Stromal cell of bone marrow (primary cell): ENCODE measurements at regions not wholly inside any gene's neighbourhood (a gene's known extent, or its start where the extent isn't known, plus 50 kb on each side); places are given as distances from the start of the nearest gene placed in this dataset.

Experiments used
- DNase-seq: peaks from one replicate; pipeline ENCODE4 v3.0.0-alpha.2; 2012; ENCODE audit warnings: low read depth

DNA sequence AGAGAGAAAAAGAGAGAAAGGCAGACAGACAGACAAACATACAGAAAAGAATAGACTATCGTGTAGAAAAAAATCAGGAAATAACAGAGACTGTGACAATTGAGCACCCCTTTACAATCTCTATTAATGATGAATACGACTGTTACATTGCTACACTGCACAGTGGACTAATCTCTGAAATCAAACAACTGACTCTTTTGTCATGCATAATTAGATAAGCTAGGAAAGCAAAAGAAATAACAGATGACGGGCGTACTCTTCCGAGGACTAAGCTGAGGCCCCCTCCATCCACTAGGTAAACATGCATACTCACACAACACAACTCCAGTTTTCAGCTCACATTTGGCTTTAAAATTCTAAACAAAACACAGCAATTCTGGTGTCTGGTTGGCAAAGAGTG, 267.0 kb downstream of the NOL4 start:
- no peak for DNase-seq

GRCh38 chr18:33951031-33951430, 273.7 kb downstream of the NOL4 start:
- DNase-seq: peak; percentile 9

GRCh38 chr18:33946336-33946735, 278.4 kb downstream of the NOL4 start:
- no peak for DNase-seq

DNA sequence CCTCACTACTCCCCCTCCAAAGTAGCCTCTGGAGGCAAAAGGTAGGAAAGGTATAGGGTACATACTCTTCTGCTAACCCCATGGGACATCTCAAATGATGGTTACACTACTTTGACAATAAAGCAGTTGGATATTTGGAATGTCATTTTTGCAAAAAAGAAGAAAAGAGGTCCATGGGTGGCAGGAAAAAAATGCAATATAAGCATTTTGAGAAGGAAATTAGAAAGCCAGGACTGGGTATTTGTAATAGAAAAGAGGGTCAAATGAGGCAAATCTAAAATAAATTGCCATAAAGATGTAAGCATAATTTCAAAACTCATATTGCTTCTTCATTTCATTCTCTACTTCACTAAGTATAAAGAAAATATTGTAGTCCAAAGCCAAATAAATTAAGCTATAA, 280.2 kb downstream of the NOL4 start:
- no peak for DNase-seq

DNA sequence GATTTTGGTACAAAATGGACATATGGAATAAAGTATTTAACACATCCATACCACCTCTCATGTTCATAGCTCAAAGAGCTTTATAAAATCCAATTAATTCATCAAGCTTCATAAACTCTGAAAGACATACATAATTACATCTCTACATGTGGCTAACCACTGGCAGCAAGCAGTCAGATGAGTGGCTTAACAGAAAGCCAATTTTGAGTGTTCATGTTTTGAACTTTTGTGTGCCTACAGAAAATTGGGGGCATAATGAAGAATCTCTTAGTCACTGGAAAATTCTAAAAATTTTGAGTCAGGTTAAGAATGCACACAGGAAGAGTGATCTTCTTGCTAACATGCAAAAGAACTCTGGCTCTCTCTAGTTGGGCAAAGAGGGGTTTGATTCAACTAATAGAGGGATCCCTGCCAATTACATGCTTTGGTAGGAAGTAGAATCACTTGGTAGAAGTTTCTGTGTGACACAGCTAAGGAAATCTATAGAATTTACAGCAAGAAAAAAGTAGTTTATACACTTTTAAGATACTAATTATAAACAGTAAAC, 287.4 kb downstream of the NOL4 start:
- DNase-seq: no peak

DNA sequence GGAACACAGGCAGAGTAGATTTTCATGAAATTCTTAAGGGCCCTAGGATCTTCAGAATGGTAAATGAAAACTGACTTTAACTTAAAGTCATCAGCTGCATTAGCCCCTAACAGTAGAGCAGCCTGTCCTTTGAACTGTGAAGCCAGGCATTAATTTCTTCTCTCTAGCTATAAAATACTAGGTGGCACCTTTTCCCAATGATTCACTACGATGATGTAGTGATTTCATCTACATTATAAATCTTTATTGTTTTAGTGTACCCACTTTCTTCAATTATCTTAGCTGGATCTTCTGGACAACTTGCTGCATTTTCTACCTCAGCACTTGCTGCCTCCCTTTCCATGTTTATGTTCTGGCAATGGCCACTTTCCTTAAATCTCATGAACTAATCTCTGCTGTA, 290.5 kb downstream of the NOL4 start:
- DNase-seq: no peak

- peak; percentile 56 for DNase-seq
These were observed 296.5 kb downstream of the NOL4 start for GRCh38 chr18:33928231-33928630.

- no peak for DNase-seq
These were observed 300.1 kb downstream of the NOL4 start for GRCh38 chr18:33924576-33924975.

GRCh38 chr18:33923980-33924379, 300.7 kb downstream of the NOL4 start:
- no peak for DNase-seq

- DNase-seq: no peak
These were observed 306.1 kb downstream of the NOL4 start for GRCh38 chr18:33918571-33918970.

- DNase-seq: no peak
These were observed 308.5 kb downstream of the NOL4 start for GRCh38 chr18:33916200-33916599.

- no peak for DNase-seq
These were observed 310.3 kb downstream of the NOL4 start for GRCh38 chr18:33914399-33914798.

DNA sequence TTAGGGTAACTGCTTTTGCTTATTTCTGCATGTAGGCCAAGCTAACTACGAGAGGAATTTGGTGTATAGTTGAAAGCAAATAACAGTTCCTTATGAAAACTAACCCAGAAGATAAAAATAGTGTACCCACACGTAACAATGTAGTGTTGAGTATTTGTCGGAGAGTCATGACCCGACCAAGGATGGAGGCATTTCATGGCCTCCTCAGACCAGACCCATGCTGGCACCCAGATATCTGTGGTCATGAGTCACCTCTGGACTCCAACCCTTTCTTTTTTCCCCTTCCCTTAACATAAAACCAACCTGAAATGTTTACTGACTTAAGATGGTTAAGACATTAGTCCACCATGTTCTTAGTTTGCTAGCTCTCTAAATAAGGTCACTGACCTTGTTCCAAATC, 318.7 kb downstream of the NOL4 start:
- DNase-seq: no peak

DNA sequence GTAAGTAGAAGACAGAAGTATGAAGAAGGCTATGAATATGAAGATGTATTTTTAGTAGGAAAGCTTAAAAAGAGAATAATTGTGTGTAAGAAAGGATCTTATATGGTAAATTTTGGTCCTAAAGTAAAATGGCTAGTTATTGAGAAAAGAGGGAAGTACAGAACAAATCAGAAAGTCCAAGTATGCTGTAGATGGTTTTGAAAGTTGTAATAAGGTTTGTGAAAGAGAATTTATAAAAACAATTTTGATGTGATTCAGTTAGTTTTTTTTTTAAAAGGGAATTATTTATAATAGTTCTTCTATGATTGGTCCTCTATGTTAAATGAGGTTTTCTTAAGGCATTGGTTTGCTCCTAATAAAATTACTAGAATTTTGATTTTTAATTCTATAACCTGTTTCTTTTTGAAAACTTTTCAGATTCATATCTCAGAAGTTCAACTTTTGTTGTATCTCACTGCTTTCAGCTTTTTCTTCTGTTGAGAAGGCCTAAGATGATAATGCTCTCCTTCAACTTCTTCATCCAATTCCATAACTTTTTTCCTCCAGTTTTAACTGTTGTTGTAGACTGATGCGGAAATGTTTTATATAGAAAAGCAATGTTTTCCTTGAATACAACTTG, 322.7 kb downstream of the NOL4 start:
- no peak for DNase-seq

GRCh38 chr18:33900638-33901037, 322.6 kb downstream of the ASXL3 start:
- no peak for DNase-seq

GRCh38 chr18:33898427-33898826, 320.4 kb downstream of the ASXL3 start:
- no peak for DNase-seq

DNA sequence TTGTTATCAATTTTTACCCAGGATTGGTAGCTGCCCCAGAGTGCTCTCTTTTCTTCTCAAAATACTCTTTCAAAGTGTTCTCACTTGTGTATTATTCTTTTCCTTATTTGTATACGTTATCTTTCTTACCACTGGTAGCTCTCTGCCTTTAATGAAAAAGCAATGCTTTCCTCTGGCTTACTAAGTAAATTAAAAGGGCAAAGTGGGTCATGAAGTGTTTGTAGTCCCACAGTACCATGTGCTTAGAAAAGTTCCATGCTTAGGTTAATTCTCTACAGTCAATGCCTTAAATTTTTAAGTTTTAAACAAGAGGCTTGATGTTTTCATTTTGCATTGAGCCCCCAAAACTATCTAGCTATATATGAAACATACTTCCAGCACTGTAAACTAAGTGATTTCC, 300.2 kb downstream of the ASXL3 start:
- no peak for DNase-seq

- no peak for DNase-seq
These were observed 297.1 kb downstream of the ASXL3 start for GRCh38 chr18:33875029-33875565.

DNA sequence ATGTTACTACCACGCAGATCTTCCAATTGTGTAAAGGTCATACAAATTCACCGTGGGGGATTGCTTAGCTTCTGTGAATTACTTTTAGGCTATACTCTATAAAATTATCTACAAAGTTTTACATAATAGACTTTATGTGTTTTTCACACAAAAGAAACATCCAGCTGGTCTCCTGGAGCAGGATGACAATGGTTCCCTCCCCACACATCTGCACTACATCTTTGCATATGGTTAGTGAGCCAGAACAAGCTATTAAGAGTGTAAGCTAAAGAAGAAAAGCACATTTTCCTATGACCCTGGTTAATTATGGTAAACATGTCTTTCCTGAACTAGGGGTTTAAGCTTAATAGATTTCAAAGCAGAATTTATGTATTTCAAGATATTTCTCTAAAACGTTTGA, 295.1 kb downstream of the ASXL3 start:
- no peak for DNase-seq

DNA sequence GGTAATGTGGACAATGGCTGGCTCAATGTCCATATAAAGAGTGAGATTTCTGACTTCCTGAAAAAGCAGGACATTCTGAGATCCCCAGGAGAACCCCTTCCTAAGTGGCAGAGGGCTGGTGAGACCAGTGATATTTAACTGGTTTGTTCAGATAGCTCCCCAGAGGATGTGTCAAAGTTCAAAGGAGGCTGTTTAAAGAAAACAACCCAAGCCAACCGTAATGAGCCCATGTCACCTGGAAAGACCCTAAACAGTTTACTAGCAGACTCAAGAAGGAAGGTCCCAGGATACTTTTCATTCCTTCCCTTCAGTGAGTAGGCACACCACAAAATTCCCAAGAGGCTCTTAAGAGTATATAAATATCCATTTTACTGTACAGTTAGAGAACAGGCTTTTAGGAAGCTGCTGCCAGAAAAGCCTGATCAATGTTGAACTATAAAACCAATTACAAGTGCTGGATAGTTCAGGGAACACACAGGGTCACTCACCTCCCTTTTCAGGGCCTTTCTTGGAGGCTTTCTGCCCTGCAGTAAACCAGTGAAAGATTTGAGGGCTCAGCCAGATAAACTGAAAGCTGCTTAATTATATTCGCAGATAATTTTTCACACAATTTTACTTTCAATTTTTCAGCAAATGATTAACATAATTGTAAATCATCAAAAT, 293.5 kb downstream of the ASXL3 start:
- DNase-seq: no peak

DNA sequence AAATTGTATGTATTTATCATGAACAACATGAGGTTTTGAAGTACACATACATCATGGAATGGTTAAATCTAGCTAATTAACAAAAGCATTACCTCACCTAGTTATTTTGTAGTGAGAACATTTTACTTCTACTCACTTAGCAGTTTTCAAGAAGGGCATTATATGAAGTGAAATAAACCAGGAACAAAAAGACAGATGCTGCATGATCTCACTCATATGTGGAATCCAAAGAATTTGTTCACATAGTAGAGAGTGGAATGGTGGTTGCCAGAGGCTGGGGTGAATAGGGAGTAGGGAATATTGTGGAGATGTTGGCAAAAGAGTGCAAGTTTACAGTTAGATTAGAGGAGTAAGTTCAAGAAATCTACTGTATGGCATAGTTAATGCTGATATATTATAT, 292.0 kb downstream of the ASXL3 start:
- no peak for DNase-seq

DNA sequence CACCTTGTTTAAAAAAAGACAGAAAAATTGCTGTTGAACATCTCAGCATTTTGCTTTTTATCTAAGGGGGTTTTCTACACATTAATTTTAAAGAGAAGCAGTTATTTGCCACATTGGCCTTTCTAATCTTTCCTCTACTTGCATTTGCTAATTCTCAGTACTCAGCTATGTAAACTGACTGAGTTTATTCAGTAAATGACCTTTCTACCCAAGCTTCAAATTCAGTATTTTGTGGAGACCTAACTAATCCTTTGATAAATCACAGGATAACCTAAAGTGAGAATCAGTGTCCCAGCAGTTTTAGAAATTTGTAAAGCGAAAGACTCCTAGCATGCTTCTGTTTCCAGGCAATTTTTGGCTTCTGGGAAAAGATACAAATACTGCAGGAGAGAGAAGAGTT, 288.4 kb downstream of the ASXL3 start:
- DNase-seq: no peak

DNA sequence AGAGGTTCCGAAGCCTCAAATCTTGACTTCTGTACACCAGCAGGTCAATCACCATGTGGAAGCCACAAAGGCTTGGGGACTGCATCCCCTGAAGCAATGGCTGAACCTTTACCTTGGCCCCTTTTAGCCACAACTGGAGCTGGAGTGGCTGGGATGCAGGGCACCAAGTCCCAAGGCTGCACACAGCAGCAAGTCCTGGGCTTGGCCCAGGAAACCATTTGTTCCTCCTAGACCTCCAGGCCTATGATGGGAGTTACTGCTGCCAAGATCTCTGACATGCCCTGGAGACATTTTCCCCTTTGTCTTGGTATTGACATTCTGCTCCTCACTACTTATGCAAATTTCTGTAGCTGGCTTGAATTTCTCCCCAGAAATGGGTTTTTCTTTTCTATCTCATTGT, 285.9 kb downstream of the ASXL3 start:
- DNase-seq: no peak

- no peak for DNase-seq
These were observed 276.8 kb downstream of the ASXL3 start for GRCh38 chr18:33854827-33855139.
